GM19025 (cell line): ENCODE measurements at regions not wholly inside any gene's neighbourhood (a gene's known extent, or its start where the extent isn't known, plus 50 kb on each side); places are given as distances from the start of the nearest gene placed in this dataset.
"Not testable (repeated sequence)": the region's sequence is repeated elsewhere in the genome, so short reads cannot be mapped to it uniquely, and the experiment has no call there.

Experiments used
- ATAC-seq: cut with Tn5 transposase; IDR thresholded peaks from one replicate; pipeline ENCODE4 v1.9.1; 2021; ENCODE audit warnings: mild to moderate bottlenecking, low read depth, moderate library complexity; ENCODE audit not compliant: unreplicated experiment

GRCh38 chr5:96184510-96184909, 222.9 kb upstream of the ELL2 start:
- not testable (repeated sequence) for ATAC-seq

- ATAC-seq, result no peak
Observed at GRCh38 chr5:96180684-96181435, 219.2 kb upstream of the ELL2 start.

DNA sequence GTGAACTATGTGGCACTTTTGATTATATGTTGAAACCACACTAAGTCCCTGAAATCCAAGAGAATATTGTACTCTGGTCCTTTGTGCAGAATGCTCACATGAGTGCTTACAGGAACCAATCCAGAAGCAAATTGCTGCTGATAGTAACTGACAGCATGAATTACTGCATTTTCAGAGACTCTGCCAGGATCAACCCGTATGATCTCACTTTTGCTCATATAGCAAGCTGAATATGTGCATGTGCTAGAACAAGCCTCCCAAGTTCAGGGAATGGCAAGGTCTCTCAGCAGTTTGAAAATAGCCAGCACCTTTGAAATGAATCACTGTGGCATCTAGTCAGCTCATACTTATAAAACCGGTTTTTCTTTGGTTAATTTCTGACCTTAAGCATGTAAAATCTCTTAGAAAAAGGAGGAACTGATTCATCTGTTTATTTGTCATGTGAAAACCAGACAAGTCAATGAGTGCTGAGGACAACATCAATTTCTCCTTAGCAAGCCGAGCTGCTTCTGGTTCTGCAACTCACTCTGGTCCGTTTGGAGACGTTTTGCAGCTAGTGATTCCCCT, 215.7 kb upstream of the ELL2 start:
- peak; percentile 86 for ATAC-seq

DNA sequence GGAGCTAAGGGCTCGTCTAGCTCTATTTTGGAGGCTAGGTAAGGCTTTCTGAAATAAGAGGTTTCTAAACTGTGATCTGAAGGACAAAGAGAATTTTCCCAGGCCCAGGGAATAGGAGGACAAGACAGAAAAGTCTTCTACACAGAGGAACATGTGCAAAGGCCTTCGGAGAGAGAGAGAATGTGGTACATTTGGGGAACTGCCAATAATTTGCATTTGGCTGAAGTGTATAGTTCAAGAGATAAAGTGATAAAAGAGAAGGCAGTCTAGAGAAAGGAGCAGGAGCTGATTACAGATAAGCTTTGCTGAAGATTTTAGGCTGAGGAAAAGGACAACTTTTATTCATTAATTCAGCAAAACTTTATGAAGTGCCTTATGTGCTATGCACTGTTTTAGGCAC, 214.4 kb upstream of the ELL2 start:
- ATAC-seq, result no peak

DNA sequence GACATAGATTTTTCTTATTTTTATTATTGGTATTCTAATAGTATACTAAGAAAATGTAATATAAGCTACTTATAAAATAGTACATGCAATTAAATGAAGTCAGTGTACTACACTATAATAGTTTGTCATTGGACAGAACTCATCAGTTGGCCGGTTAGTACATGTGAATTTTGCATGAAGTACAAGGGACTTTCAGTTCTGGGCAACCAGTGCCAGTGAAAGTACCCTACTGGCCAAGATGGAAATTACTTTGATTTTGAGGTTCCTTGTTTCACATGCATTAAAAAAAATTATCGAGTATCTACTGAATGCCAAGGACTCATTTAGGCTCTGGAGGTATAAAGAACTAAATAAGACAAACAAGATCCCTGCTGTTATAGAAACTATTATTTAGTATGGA, 213.4 kb upstream of the ELL2 start:
- ATAC-seq, result no peak

GRCh38 chr5:96173366-96173765, 211.7 kb upstream of the ELL2 start:
- no peak for ATAC-seq

DNA sequence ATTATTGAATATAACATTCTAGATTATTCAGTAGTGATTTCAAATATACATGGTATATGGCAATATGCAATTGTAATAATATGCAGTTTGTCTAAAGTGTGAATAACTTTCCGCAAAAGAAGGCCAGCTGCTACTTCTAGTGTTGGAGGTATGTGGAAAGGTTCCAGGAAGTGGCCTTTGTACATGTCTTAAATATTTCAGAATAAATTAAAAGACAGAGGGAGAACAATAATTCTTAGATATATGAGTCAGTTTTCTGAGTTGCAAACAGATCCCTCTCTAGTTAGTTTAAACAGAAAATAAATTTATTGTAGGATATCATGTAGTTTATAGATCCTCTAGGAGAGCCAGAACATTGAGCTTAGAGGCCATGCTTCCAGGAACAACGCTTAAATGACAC, 210.8 kb upstream of the ELL2 start:
- ATAC-seq, result no peak

GRCh38 chr5:96171973-96172372, 210.3 kb upstream of the ELL2 start:
- not testable (repeated sequence) for ATAC-seq

DNA sequence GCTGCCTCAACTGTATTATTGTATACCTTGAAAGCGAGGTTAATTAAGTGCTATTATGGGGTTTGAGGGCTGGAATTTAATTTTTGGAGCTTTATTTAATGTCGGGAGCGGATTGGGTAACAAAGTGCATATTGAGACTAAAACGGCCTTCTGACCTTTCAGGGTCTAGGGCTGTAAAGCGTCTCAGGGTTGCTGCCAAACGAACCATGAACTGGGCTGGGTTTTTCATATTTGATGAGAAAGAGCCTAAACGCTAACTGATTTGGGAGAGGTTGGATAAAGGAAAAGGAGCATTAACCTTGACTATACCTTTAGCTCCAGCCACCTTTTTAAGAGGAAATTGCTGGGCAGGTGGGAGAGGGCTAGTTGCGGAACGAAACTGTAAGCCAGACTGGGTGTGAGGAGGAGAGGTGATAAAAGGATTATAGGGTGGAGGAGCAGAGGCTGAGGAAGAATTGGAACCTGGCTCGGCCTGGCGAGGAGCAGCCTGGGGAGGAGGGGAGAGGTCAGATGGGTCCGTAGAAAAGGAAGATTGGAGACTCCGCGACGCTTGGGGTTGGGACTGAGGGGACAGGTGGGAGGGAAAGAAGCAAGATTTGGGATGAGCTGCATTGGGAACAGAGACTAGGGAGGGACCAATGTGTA, 209.0 kb upstream of the ELL2 start:
- not testable (repeated sequence) for ATAC-seq

DNA sequence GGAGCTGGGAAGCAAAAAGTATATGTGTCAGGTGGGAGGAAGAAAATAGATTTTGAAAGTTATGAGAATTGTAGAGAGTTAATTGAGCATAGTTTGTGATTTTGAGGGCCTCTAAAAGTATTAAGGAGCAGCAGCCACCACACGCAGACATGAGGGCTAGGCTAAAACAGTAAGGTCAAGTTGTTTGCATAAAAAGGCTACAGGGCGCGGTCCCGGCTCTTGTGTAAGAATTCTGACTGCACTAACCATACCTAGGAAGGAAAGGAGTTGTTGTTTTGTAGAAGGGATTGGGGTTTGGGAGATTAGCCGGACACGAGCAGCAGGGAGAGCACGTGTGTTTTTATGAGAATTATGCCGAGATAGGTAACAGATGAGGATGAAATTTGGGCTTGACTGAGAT, 207.2 kb upstream of the ELL2 start:
- ATAC-seq, result not testable (repeated sequence)

DNA sequence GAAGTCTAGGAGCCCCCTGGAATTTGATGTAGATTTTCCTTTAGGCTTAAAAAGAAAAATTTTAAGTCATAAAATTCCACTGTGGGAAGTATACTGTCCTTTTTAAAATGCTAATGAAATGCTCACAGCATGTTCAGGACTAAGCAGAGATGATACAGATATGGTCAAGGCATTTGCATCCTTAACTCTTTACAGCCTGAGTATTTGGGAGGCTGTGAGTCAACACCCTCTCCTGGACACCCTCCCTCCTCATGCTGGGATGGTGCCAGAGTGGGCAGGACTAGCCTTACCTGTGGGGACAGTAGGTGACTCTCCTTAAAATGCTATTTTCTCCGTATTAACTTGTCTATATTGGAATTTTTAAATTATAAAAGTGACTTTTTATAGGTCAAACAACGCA, 197.4 kb upstream of the ELL2 start:
- ATAC-seq, result no peak

DNA sequence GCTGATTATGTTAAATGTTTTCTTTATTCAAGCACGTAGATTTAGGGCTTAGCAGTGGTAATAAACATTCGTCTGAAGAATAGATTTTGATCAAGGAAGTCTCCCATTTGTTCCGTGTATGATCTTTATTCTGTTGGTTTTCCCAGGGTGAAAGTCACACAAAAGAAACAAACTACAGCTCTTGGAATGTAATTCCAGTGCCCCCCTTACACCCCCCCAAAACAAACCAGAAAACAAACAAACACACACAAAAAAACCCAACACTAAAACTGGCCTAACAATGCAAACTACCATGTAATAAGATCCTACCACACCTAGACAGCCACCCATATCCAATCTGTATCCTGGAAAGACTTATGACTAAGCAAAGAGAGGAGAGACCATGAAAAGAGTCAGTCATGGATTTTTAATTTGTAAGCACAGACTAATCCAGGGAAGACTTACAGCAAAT, 196.2 kb upstream of the ELL2 start:
- ATAC-seq, result no peak

- ATAC-seq, result no peak
Observed at GRCh38 chr5:96157077-96157780, 195.6 kb upstream of the ELL2 start.

- ATAC-seq, result no peak
Observed at GRCh38 chr5:96155147-96155546, 193.5 kb upstream of the ELL2 start.

DNA sequence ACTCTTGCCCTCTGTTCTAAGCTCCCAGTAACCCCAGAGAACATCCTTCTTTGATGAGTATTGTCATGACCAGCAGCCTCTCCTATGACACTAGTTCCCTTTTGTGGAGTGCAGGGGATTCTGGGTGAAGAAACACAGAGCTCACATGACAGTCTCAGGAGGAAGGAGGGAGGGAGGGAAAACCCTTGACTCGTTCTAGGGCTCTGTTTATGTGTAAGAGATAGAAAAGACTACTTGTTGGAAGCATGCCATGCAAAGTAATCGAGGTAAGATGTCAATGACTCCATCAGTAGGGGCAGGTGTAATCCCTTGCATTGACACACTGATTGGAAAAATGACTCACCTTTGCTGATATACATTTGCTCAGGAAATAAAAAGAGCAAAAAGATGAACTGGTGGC, 190.2 kb upstream of the ELL2 start:
- no peak for ATAC-seq

DNA sequence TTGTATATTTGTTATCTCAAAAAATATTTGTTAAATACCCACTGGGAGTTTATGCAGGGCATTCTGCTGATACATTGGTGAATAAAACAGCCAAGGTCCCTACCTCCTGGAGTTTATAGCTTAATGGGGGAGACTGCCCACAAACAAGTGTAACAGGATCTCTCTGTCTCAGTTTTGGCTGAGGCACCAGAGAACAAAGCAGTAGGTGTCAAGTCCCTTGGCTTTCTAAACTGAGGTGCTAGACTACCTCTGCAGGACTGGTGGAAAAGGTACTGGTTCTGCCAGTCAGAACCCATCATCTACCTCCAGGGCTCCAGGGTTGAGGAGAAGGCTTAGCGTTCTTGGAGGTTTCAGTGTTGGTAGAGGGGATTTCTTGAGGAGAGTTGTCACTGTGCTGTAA, 188.4 kb upstream of the ELL2 start:
- no peak for ATAC-seq

- no peak for ATAC-seq
Observed at GRCh38 chr5:96149546-96149945, 187.9 kb upstream of the ELL2 start.

DNA sequence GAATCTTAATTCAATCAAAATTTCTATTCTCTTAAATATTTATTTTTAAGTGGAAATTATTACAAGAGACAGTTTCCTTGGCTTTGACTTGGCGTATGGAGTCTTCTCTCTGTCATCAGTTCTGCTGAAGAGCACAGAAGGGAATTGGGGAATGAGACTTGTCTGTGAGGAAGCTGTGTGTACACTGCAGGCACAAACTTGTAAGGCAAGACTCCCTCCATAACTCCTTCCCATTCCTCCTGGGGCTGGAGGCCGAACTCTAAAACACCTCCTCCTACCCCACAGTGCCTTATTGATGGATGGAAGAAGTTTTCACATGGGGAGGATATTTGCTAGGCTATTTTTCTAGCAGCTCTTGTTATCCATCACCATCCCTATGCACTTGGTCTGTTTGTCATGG, 187.4 kb upstream of the ELL2 start:
- ATAC-seq, result no peak

DNA sequence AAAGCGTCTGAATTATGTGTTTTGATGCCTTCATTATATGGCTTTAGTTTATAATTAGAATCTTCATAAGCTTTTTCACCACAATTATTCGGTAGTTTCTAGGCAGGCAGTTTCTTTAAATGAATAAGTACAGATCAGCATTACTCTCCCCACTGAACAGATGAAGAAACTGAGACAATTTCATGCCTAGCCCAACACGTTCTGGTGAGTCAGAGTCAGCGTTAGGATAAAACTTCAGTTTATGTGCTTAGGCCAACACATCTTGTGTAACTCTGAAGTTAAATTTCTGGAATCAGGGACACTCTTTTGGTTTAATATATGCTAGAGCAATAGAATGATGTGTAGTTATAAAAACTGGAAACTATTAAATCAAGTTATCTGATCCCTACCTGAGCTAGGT, 186.7 kb upstream of the ELL2 start:
- no peak for ATAC-seq

DNA sequence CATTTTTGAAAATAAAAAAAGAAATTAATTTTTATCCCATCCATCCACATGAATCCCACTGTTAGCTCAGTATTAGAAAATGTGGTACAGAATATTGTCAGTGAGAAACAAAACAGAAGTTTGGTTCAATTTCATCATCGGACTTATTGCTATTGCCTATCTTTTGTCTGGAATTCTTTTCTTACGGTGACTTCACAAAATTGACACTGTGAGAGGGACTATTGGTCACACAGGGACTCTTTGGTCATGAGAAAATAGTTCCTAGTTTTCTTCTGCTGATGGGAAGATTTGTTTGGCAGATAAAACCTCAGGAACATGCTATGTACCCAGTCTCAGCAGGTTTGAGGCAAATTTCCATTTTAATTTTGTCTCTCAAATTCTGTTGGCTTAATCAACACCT, 186.2 kb upstream of the ELL2 start:
- ATAC-seq, result no peak

- peak; percentile 69 for ATAC-seq
Observed at GRCh38 chr5:96146675-96147074, 185.0 kb upstream of the ELL2 start.
